ENCODE measurements at regions not wholly inside any gene's neighbourhood (a gene's known extent, or its start where the extent isn't known, plus 50 kb on each side); places are given as distances from the start of the nearest gene placed in this dataset.
A peak's percentile ranks its signal among the peaks of the same experiment; 100 is the strongest.
"Not testable (repeated sequence)": the region's sequence is repeated elsewhere in the genome, so short reads cannot be mapped to it uniquely, and the experiment has no call there.

DNA sequence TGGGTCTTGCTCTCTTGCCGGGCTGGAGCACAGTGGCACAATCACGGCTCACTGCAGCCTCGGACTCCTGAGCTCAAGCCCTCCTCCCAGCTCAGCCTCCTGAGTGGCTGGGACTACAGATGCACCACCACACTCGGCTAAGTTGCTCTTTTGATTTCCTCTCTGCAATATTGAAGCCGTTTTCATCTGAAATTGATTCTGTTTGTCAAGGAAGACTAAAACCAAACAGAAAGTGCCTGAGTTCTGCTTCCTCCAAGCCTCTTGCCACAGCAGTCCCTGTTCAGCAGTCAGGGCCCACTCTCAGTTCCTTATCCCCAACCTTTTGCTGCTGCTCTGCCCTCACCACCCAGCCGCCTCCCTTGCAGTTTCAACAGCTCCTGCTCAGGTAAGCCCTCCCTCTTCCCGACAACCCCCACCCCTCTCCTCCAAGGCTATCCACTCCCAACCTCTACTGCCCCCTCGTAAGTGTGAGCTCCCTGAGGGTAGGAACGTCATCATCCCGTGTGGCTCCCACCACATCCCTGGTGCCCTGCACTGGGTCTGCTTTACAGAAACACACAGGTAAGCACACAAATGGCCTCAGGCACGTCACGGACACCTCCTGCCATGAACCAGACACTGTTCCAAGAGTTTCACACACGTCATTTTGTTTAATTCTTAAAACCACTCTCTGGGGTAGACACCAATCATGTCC, 70.7 kb upstream of the TAB2 start:
- no peak for DNase-seq

DNA sequence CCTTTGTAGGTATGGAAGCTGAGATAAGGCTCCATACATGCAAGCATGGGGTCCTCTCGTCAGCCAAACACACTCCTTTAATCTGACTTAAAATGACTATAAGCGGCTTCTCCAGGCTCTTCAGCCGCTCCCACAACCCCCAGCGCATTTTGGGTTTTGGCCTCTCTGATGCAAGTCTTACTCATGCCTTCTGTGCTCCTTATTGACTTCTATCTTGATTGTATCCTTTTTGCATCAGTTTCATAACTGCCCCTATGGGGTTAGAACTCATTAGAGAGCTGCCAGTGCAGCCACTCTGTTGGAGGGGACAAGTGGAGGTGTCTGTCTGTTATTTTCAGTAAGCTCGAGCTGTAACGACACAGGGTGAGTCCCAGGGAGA, 70.1 kb upstream of the TAB2 start:
- DNase-seq = no peak

DNA sequence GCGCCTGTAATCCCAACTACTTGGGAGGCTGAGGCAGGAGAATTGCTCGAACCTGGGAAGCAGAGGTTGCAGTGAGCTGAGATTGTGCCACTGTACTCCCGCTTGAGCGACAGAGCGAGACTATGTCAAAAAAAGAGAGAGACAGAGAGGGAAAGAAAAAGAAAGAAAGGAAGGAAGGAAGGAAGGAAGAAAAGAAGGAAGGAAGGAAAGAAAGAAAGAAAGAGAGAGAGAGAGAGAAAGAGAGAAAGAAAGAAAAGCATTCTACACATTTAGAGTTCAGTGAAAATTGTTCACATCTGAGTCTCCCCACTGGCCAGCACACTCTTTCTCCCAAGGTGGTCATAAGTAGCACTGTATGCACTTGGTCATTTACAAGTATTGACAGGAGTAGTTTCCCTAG, 69.2 kb upstream of the TAB2 start:
- not testable (repeated sequence) for DNase-seq

DNA sequence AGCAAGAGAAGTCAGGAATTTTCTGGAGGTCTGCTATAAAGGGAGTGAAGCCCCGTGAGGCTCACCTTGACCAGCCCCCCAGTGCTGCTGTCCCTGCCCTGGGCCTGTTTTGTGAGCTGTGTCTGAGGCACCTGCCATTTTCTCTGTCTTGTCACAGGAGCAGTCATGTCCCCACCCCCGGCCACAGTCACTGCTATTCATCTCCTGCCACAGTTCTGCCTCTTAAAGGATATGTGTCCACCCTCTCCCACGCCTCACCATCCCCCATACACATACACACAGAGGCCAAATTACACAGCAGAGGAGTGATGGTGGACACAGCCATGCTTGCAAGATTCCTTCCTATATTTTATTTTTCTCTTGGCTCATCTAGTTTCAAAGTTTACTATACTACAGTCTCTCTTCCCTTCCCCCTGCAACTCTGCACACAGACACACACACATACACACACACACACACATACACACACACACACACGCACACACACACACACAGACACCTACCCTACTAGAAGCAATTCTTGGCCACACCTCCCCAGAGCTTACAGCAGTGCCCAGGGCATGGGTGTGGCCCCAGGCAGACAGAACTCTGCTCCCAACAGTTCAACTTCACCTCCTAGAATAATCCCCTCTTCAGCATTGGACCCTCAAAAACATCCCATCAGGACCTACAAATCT, 68.7 kb upstream of the TAB2 start:
- DNase-seq = no peak

DNA sequence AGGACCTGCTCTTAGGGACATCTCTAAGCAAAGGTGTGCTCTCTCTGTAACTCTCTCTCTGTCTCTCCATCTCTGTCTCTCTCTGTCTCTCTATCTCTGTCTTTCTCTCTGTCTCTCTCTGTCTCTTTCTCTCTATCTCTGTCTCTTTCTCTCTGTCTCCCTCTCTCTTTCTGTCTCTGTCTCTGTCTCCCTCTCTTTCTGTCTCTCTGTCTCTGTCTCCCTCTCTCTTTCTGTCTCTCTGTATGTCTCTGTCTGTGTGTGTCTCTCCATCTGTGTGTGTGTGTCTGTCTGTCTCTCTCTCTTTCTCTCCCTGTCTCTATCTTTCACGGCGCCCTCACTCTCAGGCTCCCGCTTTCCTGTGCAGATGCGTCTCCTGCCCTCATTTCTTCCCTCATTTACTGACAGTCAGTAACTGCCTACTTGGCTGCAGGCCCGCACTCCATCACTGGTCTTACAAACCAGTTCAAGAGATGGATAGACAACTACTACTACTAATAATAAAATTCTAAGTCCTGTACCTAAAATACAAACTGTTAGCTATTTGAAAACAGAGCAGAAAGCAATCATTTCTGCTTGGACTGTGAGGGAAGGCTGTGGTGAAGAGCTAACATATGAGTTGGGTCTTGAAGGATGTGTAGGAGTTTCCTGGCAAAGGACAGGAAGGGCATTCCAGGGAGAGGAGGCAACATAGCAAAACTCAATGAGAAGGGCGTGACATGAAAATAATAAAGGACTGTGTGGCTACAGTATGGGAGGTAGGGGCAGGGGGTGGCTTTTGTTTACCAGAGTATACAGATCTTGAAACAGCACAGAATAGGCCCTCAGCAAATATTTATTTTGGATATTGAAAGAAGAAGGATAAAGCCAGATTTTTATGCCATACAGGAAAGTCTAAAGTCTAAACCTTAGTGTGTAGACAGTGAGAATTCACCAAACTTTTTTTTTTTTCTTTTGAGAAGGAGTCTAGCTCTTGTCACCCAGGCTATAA, 67.8 kb upstream of the TAB2 start:
- no peak for DNase-seq

DNA sequence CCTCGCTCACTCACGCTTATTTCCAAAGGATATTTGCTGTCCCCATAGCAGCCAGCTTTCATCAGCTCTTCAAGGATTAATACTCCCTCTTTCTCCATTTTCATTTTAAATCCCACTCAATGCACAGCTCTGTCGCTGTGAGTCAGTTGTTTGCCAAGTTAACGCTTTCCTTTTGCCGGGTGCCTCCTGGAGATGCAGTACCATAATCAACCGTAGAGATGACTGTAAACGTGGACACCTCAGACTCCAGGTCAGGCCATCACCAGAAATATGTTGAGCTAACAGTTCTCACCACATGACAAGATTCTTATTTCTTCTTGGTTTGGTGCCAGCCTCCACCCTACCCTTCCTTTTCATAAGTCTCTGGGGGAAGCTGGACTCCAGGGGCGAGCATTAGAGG, 66.6 kb upstream of the TAB2 start:
- no peak for DNase-seq

DNA sequence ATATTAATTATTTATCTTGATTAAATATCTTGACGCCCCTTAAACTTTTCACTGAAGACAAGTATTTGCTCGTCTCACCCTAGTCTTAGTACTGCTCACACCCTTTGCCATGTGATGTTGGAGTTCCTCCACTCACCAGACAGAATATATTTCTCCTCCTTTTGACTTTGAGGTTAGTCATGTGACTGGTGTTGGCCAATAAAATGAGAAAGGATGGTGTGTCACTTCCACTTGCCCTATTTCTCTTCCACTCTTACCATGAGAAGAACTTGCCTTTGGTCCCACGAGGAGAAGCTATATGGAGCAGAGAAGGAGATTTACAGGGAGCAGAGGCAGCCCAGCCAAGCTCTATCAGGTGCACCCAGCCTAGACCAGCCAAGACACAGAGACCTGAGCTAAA, 64.9 kb upstream of the TAB2 start:
- DNase-seq = no peak

DNA sequence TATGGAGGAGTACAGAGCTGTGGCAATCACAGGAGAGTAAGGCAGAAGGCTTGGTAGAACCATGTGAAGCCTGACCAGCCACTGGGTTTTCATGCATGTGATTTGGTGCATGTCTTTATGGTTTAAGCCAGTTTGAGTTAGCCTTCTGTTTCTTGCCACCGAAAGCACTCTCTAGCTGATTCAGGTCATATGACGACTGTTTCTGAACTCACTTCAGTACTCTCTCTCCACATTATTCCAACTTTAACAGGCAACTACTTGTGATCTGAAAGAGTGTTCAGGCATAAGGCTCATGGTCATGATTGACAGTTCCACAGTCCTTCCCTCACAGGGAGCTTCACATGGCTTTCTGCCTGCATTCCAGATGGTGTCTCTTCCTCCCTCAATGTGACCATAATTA, 63.3 kb upstream of the TAB2 start:
- no peak for DNase-seq

DNA sequence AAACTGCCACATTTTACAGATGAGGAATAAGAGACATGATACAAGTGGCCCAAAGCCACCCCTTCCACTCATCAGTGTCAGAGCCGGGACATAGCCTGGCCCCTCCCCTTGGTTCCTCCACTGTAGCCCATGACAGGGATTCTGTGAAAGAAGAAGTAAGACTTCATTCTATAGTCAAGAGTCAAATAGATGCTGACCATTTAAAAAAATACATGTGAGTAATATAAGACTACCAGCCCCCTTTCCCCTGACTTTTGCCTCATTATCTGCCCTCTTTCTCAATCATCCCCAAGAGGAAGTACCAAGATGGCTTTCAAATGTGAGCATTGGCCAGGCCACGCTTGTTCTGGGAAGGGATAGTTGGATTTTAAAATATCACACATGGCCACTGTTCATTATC, 57.8 kb upstream of the TAB2 start:
- DNase-seq = no peak

DNA sequence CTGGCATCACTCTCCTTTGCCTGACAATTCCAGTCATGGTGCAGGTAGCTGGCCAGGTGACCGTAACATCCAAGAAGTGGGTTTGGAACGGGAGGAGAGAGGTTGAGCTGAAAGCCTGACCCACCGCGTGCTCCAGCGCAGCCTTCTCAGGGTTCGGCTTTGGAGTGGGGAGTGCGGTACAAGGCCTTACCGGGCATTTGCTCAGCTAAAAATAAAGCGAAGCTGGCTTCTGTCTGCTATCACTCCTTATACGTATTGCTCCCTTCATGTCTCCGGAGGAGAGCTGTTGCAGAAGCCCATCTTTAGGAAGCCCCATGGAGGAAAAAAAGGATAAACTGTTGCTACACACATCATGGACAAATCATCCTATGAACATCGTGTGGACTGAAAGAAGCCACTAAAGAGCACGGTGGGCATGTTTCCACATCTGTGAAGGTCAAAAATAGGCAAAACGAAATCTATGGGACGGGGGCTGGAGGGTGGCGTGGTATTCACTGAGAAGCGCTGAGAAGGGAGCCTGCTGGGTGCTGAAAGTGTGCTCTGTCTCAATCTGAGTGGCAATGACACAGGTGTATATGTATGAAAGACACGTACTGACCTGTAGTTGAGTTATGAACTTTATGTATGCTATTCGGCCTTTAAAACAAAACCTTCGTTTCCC, 57.2 kb upstream of the TAB2 start:
- no peak for DNase-seq

DNA sequence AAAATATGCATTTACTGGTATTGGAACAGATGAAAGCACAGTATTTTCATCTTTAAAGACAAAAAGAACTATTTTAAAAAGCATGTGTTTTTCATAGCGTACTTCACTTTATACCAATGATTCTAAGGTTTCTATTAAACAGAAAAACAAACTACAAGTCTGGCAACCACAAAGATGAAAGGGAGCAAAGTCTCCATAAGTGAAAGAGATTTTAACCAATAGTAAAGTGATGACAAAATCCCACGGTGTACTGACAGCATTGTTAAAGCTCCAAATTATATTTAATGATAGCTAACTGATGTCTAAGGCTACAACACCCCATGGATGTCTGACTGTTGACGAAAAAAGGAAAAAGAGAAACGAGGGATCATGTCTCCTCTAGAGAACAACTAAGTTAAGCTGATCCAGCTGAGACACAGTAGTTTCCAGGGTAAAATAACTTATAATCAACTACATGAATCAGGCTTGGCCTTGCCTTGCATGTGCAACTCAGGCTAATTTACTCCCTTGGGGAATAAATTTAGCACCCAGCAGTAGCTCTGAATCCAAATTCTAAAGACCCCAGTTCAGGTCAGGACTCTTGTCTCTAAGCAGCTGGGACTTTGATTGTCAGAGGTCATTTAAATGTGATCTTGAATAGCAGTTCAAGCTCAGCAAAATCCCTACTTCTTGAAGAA, 56.0 kb upstream of the TAB2 start:
- no peak for DNase-seq

DNA sequence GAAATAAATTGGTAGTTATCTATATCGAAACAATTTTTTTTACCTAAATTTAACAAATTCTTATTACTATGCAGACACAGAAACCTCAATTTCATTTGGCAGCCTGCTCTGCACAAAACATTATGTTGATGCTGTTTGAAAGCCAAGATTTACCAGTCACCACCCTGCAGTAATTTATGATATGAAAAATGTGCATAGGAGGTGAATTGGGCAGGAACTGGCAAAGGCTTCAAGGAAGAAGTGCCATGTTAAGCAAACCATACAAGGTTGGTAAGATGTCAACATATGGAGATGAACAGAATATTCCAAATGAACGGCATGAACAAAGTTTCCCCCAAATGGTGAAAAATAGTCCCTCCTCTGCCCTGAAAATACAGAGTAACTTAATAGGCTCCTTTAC, 54.2 kb upstream of the TAB2 start:
- no peak for DNase-seq

DNA sequence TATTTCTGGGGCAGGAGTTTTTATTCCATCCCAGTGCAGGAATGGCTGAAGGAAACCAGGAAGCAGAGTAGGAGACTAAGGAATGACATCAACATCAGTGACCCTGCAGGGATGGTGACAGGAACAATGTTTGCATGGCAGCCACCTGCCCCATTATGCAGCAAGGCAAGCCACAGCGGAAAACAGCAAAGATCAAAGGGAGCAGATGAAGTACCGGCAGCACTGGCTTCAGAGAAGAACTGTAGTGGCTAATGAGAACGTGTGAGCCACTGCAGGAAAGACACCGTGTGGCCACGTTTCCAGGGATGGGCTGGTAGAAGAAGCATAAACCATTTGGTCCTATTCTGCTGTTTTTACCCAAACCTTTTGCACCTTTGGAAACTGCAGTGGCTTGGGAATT, 52.9 kb upstream of the TAB2 start:
- DNase-seq = peak; percentile 26

DNA sequence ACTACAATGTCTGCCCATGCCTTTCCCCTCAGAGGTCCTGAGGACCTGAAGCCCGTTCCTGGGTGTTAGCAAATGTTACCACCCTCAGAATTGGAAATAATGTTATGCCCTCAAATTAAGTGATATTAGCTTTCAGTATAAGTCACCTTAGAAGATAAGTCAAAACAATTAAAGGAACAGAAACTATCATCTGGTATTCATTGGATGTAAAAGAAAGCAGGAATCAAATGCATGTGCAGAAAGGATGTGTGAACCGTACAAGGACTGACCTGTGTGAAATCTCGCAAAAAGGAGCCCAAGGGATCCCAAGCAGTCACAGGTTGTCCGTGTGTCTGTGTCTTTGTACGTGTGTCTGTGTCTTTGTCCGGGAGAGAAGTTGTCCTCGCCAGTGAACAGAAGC, 51.6 kb upstream of the TAB2 start:
- no peak for DNase-seq

DNA sequence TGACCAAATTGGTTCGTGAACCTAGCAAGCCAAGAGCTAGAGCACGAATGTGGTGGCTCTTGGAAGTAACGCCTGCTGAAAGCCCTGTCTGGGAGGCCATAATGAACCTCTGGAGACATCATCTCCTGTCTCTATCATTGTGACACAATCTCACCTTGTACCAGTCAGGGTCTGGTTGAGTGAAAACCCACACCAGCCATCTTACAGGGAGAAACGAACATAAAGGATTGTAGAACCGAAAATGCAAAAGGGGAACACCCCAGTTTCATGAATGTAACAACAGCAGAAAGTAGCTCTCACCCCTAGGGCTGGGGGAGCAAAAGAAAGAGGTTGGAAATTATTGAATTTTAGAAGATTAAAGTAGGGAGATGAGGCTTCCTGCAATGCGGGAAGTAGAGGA, 50.9 kb upstream of the TAB2 start:
- DNase-seq = no peak

DNA sequence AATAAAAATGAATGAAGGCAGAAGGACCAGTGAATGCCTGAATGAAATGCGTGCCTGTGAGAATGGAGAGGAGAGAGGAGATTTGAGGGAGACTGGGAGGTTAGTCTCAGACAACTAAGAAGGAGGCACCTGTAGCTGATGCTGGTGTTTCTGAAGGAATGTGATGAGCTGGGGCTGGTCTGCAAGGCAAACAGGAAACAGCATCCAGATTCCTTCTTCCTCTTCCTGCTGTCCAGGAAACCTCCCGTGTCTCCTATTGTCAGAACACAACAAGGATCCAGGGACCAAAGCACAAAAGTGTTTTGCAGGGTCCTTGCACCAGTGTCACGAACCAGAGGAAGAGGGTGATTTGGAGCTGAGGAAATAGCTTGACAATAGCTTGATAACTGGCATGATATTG, 50.4 kb upstream of the TAB2 start:
- no peak for DNase-seq

DNA sequence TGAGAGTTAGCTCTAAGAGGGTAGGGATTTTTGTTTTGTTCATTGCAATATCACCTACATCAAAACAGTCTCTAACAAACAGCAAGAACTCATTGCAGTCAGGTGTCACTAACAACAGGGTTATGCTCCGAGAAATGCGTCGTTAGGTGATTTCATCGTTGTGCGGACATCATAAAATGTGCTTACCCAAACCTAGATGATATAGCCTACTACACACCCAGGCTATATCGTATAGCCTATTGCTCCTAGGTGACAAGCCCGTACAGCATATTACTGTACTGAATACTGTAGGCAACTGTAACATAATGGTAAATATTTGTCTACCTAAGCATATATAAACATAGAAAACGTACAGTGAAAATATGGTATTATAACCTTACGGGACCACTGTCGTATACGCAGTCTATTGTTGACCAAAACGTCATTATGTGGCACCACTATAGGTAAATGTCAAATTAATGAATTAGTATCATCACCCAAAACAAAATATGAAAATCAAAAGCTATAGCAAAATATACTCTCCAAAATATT, 49.9 kb upstream of the TAB2 start:
- no peak for DNase-seq

Measured in activated CD4-positive, alpha-beta T cell treated with anti-CD3 and anti-CD28 coated beads, Interleukin-10, Interleukin-2, amounts not matched to agents 100 ng/mL and 50 ng/mL, durations not matched to agents 16 hours and 8 hours (primary cell).